Bronchial epithelial cell (primary cell): ENCODE measurements at regions not wholly inside any gene's neighbourhood (a gene's known extent, or its start where the extent isn't known, plus 50 kb on each side); places are given as distances from the start of the nearest gene placed in this dataset.
A peak's percentile ranks its signal among the peaks of the same experiment; 100 is the strongest.
"Not testable (repeated sequence)": the region's sequence is repeated elsewhere in the genome, so short reads cannot be mapped to it uniquely, and the experiment has no call there.

Experiments used
- DNase-seq: peaks from one replicate; pipeline ENCODE4 v3.0.0-alpha.2; 2010; ENCODE audit warnings: low read depth
- FAIRE-seq: peaks from 2 replicates; lab custom pipeline; 2011; peaks lifted over from hg19 to GRCh38; lab: Jason Lieb, UNC
- H3K27me3 ChIP-seq: 2 replicates; pipeline ENCODE4 v1.5.1; 2011; ENCODE audit warnings: low read length; ENCODE audit not compliant: control insufficient read depth, insufficient read depth
- H3K36me3 ChIP-seq: 2 replicates; pipeline ENCODE4 v1.5.1; 2011; ENCODE audit warnings: low read length; ENCODE audit not compliant: control insufficient read depth, insufficient read depth
- H3K4me3 ChIP-seq: 2 replicates; pipeline ENCODE4 v1.5.1; 2011; ENCODE audit warnings: mild to moderate bottlenecking, low read depth, low read length, control low read depth
- CTCF ChIP-seq: IDR thresholded peaks from 2 replicates; pipeline ENCODE4 v1.5.1; 2011; ENCODE audit warnings: mild to moderate bottlenecking, moderate library complexity, low read length, control low read depth, inconsistent platforms; ENCODE audit not compliant: insufficient read depth, severe bottlenecking

- no peak for FAIRE-seq
Measured at GRCh38 chrX:44765556-44765955, 78.3 kb upstream of the DUSP21 start.

GRCh38 chrX:44747969-44748368, 95.9 kb upstream of the DUSP21 start:
- H3K27me3 ChIP-seq, result no peaks in the 10 kb centered on the region
- FAIRE-seq, result no peak
- H3K36me3 ChIP-seq, result no peaks in the 10 kb centered on the region
- no peak for TF ChIP-seq CTCF
- DNase-seq, result peak; percentile 63
- H3K4me3 ChIP-seq, result no peak overlapping the region

More at GRCh38 chrX:44765556-44765955, 78.3 kb upstream of the DUSP21 start:
- TF ChIP-seq CTCF, result no peak
- Histone ChIP-seq H3K4me3 (no peak overlapping the region), H3K27me3 (no peaks in the 10 kb centered on the region), H3K36me3 (no peaks in the 10 kb centered on the region)
- DNase-seq, result no peak

GRCh38 chrX:44747317-44747716, 96.5 kb upstream of the DUSP21 start:
- H3K27me3 ChIP-seq, result no peaks in the 10 kb centered on the region
- DNase-seq (no peak), FAIRE-seq (no peak)
- TF ChIP-seq CTCF, result no peak
- H3K36me3 ChIP-seq, result no peaks in the 10 kb centered on the region
- H3K4me3 ChIP-seq, result no peak overlapping the region

- no peaks in the 10 kb centered on the region for H3K36me3 ChIP-seq
- FAIRE-seq, result no peak
- no peak for TF ChIP-seq CTCF
- no peak overlapping the region for H3K4me3 ChIP-seq
- DNase-seq, result no peak
- H3K27me3 ChIP-seq, result no peaks in the 10 kb centered on the region
Measured at GRCh38 chrX:44744799-44745198, 99.0 kb upstream of the DUSP21 start.

GRCh38 chrX:44742480-44743155, 101.2 kb upstream of the DUSP21 start:
- DNase-seq, result no peak
- TF ChIP-seq CTCF, result no peak
- Histone ChIP-seq H3K36me3 (no peaks in the 10 kb centered on the region), H3K27me3 (no peaks in the 10 kb centered on the region), H3K4me3 (no peak overlapping the region)
- no peak for FAIRE-seq

- not testable (repeated sequence) for DNase-seq, H3K36me3 ChIP-seq, FAIRE-seq, H3K27me3 ChIP-seq, H3K4me3 ChIP-seq
Measured at GRCh38 chrX:44741859-44742258, 102.0 kb upstream of the DUSP21 start.

- not testable (repeated sequence) for H3K27me3 ChIP-seq, H3K36me3 ChIP-seq, DNase-seq, FAIRE-seq, H3K4me3 ChIP-seq
Measured at GRCh38 chrX:44741458-44741857, 102.4 kb upstream of the DUSP21 start.
